GM23248 (cell line): ENCODE measurements at regions not wholly inside any gene's neighbourhood (a gene's known extent, or its start where the extent isn't known, plus 50 kb on each side); places are given as distances from the start of the nearest gene placed in this dataset.

Source experiments
- EZH2 ChIP-seq: fragments of 200-600 bp; sonication (generic); IDR thresholded peaks from 2 replicates; pipeline ENCODE4 v1.6.1; 2018; ENCODE audit warnings: antibody characterized with exemption, mild to moderate bottlenecking; ENCODE audit not compliant: insufficient read depth, poor library complexity, severe bottlenecking
- EZH2phosphoT487 ChIP-seq: fragments of 200-600 bp; sonication (generic); IDR thresholded peaks from 2 replicates; pipeline ENCODE4 v1.6.1; 2018; ENCODE audit warnings: antibody characterized with exemption, moderate library complexity, mild to moderate bottlenecking, low read depth; ENCODE audit not compliant: insufficient read depth

DNA sequence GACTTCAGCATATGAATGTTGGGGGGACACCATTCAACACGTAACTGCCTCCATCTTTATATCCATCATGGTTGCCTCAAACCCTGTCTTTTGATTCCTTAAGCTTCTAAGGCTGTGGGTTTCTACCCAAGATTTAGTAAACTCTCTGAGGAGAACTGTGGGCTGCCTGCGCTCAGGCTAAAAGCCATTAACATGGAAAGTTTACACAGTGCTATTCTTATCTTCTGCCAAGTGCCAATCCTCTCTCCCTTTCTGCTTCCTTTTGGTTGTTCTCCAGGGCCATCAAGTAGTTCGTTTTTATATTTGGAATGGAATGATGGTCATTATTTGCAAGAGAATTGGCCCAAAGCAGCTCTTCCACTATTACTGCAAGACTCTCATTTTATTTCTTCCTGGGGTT lies 97.3 kb upstream of the KLF14 start:
- TF ChIP-seq EZH2 (no peak), EZH2phosphoT487 (no peak)
